Upper lobe of left lung (tissue), 4 donors: ENCODE measurements at regions not wholly inside any gene's neighbourhood (a gene's known extent, or its start where the extent isn't known, plus 50 kb on each side); places are given as distances from the start of the nearest gene placed in this dataset.

Experiments
- CTCF ChIP-seq, 6 experiments: fragments of 450-650 bp in 4 of 6; fragments of 200-600 bp in 2 of 6; sonication (generic) in 2 of 6; IDR thresholded peaks; one replicate each; pipeline ENCODE4 v1.5.1; 2016 to 2019; ENCODE audit warnings: antibody characterized with exemption in 6 of 6
- EP300 ChIP-seq, 4 donors: sonication (generic); formaldehyde crosslinking; IDR thresholded peaks; one replicate each; pipeline ENCODE4 v1.5.1; 2017; ENCODE audit warnings: antibody characterized with exemption in 4 of 4, control low read depth in 2 of 4
- POLR2A ChIP-seq, 4 donors: fragments of 450-650 bp; IDR thresholded peaks; one replicate each; pipeline ENCODE4 v1.5.1; 2016 to 2017; ENCODE audit warnings: antibody characterized with exemption in 4 of 4, mild to moderate bottlenecking in 2 of 4
- POLR2AphosphoS5 ChIP-seq, 2 donors: sonication (generic); formaldehyde crosslinking; IDR thresholded peaks; one replicate each; pipeline ENCODE4 v1.5.1; 2017; ENCODE audit warnings: antibody characterized with exemption in 2 of 2

GRCh38 chr1:208430220-208430619 lies 186.0 kb upstream of the PLXNA2 start:
- TF ChIP-seq POLR2AphosphoS5 (IDR thresholded peaks at IDR 0.05) (no peak), CTCF (IDR thresholded peaks at IDR 0.05) (no peak), POLR2A (IDR thresholded peaks at IDR 0.05) (no peak), EP300 (IDR thresholded peaks at IDR 0.05) (no peak)
